DND-41 (cell line): ENCODE measurements at regions not wholly inside any gene's neighbourhood (a gene's known extent, or its start where the extent isn't known, plus 50 kb on each side); places are given as distances from the start of the nearest gene placed in this dataset.

Source experiments
- CTCF ChIP-seq: IDR thresholded peaks from 2 replicates; pipeline ENCODE4 v1.5.1; 2012; ENCODE audit warnings: borderline replicate concordance, low read length, moderate library complexity, mild to moderate bottlenecking; ENCODE audit not compliant: poor library complexity, severe bottlenecking; ENCODE audit errors: extremely low read depth
- EZH2 ChIP-seq: IDR thresholded peaks from 3 replicates; pipeline ENCODE4 v1.6.1; 2012; ENCODE audit warnings: borderline replicate concordance, low read depth, mild to moderate bottlenecking, moderate library complexity, low read length, inconsistent platforms; ENCODE audit not compliant: severe bottlenecking

GRCh38 chr10:118911363-118911762, 118.2 kb upstream of the NANOS1 start:
- TF ChIP-seq CTCF (no peak), EZH2 (no peak)
